NOMO-1 (cell line): ENCODE measurements at regions not wholly inside any gene's neighbourhood (a gene's known extent, or its start where the extent isn't known, plus 50 kb on each side); places are given as distances from the start of the nearest gene placed in this dataset.

Experiments
- DNase-seq, 2 experiments: peaks; one replicate each; lab custom pipeline; 2025; ENCODE audit not compliant: unreplicated experiment in 2 of 2; lab: John Stamatoyannopoulos, UW

- DNase-seq, result no peak
Observed at GRCh38 chr11:115005663-115006062, 327.3 kb downstream of the NXPE2 start.

DNA sequence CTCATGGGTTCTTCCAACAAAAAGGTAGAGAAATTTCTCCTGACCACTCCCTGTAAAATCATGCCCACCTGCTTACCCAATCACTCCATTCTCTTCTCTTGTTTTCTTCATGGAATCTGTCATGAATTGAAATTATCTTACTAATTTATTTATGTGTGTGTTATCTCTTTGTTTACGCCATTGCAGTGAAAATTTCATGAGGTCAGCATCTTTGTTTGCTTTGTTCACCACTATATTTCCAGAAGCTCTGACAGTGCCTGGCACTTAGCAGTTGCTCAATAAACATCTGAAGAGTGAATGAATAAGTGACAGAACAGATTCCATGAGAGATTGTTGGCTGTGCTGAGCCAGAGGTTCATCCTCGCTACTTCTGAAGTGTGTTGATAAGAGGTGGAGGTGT, 329.5 kb downstream of the NXPE2 start:
- DNase-seq, result no peak

DNA sequence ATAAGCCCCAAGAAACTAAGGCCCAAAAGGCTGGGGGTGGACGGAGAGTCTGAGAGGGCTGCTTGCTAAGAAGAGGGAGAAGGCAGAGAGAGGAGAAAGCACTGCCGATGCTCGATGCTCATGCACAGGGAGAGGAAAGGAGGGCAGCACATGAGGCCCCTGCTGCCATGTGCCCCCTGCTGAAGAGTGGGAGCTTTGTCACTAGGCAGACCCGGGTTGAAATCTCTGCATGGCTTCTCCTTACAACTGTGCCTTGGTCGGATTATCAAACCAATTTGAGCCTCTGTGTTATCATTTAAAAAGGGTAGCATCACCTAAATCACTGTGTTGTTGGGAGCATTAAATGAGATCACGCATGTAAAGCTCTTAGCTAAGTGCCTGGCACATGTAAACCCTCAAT, 330.5 kb downstream of the NXPE2 start:
- no peak for DNase-seq

GRCh38 chr11:115017529-115017928, 339.2 kb downstream of the NXPE2 start:
- DNase-seq, result no peak

DNA sequence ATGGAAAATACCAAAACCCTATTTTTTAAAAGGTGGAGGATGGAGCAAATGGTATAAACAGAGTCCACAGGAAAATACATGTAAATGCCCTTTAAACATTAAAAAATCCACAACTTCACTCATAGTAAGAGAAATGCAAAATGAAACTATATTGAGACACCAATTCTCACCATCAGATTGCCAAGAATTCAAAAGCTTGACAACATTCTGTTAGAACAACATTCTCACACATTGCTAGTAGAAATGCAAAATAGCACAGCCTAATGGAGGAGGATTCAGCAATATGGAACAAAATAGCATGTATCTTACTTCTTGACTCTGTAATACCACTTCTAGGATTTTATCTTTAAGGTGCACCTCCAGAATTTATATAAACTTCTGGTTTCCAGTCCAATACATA, 351.8 kb downstream of the NXPE2 start:
- DNase-seq, result no peak

GRCh38 chr11:115036406-115037180, 358.3 kb downstream of the NXPE2 start:
- DNase-seq, result no peak

DNA sequence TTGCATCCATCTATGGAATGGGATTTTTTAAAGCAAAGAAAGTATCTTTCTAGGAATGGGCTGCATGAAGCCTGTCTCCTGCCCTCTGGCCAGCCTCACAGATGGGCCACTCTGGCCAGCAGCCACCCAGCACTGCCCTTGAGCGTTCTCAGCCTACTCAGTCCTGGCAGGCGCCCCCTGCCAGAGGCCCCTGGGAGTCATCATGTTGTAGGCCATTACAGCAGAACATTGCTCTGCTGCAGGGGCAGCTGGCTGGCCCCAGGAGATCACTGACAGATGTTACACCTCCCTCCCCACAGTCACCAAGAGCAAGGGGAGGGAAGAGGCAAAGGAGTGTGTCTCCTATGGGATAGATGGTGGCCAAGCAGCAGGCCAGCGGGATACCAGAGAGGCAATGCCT, 363.7 kb downstream of the NXPE2 start:
- DNase-seq, result no peak

DNA sequence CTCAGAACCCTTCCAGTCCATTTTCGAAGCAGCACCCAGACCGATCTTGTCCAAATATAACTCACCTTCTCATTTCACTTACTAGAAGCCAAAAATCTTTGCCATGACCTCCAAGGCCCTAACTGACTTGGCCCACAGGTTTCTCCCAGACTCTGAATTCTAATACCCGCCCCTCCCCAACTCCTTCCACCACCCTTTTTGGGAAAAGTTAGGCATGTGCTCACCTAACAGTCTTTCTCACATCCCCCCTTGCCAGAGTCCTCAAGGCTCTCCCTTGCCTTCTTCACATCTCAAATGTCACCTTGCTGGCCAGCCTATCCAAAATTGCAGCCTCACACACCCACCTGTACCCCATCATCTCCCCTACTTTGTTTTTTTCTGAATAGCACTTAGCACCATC, 369.3 kb downstream of the NXPE2 start:
- DNase-seq, result no peak

DNA sequence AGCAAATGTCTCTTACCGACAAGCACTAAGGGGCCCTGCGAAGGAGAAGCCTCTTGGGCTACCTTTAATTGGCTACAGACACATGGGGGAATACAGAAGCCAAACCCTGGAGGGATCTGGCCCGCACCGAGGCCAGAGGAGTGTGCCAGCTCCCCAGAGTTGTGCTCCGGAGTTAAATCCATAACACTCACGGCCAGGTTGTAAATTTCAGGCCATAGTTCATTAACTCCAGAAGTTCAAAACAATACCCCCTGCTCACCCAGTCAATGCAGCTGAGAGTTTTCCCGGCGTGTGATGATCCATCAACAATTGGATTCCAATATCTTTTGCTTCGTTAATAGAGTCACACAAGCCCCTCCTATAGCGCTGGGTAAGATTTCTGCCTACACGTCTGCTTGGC, 371.5 kb downstream of the NXPE2 start:
- no peak for DNase-seq

DNA sequence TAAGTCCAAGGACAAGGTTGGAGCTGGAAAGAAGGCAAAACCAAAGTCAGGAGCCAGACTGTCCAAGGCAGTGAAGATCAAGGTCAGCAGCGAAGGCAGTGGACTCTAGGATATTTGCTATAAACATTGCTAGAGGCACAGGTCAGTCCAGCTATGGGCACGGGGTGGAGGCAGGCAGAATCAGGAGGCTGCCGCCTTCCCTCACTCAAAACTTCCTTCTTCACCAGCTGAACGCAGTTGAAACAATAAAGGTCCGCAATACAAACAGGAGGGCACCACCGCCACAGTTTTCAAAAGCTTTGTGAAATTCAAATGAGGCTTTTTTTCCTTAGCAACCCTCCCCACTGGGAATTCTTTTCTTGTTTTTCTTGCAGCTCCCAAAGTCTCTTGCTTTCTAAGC, 372.4 kb downstream of the NXPE2 start:
- DNase-seq, result no peak

- no peak for DNase-seq
Observed at GRCh38 chr11:115051938-115052590, 373.7 kb downstream of the NXPE2 start.

GRCh38 chr11:115052601-115053000, 374.3 kb downstream of the NXPE2 start:
- DNase-seq, result no peak

GRCh38 chr11:115054570-115055538, 376.5 kb downstream of the NXPE2 start:
- DNase-seq, result no peak

DNA sequence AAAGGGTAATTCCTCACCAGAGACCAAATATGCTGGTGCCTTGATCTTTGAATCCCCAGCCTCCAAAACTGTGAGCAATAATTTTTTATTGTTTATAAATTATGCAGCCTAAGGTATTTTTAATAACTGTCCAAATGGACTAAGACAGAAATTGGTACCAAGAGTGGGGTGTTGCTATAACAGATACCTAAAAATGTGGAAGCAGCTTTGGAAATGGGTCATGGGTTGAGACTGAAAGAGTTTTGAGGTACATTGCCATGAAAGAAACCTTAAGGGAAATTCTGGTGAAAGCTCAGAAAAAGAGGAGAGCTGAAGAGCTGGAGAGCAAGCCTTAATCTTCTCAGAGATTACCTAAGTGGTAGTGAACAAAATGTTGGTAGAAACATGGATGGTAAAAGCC, 378.2 kb downstream of the NXPE2 start:
- DNase-seq, result no peak

- no peak for DNase-seq
Observed at GRCh38 chr11:115060840-115061239, 382.5 kb downstream of the NXPE2 start.

GRCh38 chr11:115065314-115065713, 387.0 kb downstream of the NXPE2 start:
- no peak for DNase-seq

- no peak for DNase-seq
Observed at GRCh38 chr11:115065830-115066664, 387.7 kb downstream of the NXPE2 start.

GRCh38 chr11:115067471-115067870, 389.1 kb downstream of the NXPE2 start:
- no peak for DNase-seq

DNA sequence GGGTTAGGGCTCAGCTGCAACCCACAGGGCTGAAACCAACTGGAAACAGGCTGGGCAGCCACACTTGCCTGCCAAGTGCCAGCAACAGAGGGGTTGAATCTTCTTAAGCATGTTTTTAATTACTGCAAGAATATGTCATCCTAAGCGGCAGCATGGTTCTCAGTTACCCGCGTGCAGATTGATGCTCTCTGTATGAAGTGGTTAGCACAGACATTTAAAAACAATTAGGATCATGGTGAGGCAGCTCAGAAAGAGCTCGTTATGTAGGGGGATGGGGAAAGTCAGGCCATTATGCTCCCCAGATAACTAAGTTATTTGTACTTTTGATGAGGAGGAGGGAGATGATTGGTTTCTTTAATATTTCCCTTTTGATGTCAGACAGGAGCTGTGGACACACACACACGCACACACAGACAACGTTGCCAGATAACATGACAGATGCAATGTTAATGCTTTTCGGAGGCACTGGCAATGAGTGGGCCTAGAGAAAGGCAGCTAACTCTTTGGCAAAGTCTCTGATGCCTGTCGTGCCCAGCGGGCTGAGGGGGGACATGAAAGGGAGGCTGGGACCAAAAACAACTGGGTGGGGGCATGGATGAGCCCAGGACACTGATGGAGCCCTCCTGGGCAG, 389.7 kb downstream of the NXPE2 start:
- DNase-seq, result no peak

- no peak for DNase-seq
Observed at GRCh38 chr11:115069599-115069998, 391.3 kb downstream of the NXPE2 start.
